ENCODE measurements at regions not wholly inside any gene's neighbourhood (a gene's known extent, or its start where the extent isn't known, plus 50 kb on each side); places are given as distances from the start of the nearest gene placed in this dataset.

GRCh38 chr3:166743481-166744134, 636.5 kb downstream of the ZBBX start:
- no peak for DNase-seq (ENCODE audit: low spot score)
- no peaks in the 10 kb centered on the region for H3K36me3 ChIP-seq
- no peak overlapping the region for H3K27ac ChIP-seq
- H3K4me1 ChIP-seq = no peaks in the 10 kb centered on the region
- TF ChIP-seq CTCF (IDR thresholded peaks at IDR 0.05) = no peak
- no peak overlapping the region for H3K4me3 ChIP-seq
- H3K9me3 ChIP-seq = no peaks in the 10 kb centered on the region
- H3K27me3 ChIP-seq = no peaks in the 10 kb centered on the region

DNA sequence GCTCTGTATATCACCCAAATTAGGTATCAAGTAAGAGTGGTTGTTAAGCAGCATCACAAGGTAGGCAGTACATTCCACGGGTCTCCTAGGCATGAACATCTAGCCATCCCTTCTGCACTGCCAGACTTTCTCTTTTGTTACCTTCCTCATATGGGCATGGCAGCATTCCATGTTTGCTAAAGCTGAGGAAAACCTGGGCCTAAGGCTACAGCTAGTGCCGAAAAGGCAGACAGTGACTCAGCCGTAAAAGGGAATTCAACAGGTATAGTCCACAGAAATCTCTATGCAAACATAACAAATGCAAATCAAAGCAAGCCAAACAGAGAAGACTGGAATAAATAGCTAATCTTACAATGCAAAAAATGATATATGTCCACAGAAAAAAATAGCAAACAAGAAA, 645.4 kb downstream of the ZBBX start:
- DNase-seq (ENCODE audit: low spot score) = no peak
- Histone ChIP-seq H3K36me3 (no peaks in the 10 kb centered on the region), H3K27ac (no peak overlapping the region), H3K9me3 (peaks cover 0 to 5% of the 10 kb centered on the region in 2 donors), H3K4me3 (no peak overlapping the region), H3K4me1 (no peaks in the 10 kb centered on the region), H3K27me3 (no peaks in the 10 kb centered on the region)
- no peak for TF ChIP-seq CTCF (IDR thresholded peaks at IDR 0.05)

- TF ChIP-seq CTCF (IDR thresholded peaks at IDR 0.05) = no peak
- no peaks in the 10 kb centered on the region for H3K4me1 ChIP-seq
- no peak for DNase-seq (ENCODE audit: low spot score)
- H3K4me3 ChIP-seq = no peak overlapping the region
- H3K36me3 ChIP-seq = no peaks in the 10 kb centered on the region
- H3K9me3 ChIP-seq = peaks cover 0 to 5% of the 10 kb centered on the region in 2 donors
- H3K27ac ChIP-seq = no peak overlapping the region
- H3K27me3 ChIP-seq = no peaks in the 10 kb centered on the region
Observed at GRCh38 chr3:166731701-166732100, 648.4 kb downstream of the ZBBX start.

DNA sequence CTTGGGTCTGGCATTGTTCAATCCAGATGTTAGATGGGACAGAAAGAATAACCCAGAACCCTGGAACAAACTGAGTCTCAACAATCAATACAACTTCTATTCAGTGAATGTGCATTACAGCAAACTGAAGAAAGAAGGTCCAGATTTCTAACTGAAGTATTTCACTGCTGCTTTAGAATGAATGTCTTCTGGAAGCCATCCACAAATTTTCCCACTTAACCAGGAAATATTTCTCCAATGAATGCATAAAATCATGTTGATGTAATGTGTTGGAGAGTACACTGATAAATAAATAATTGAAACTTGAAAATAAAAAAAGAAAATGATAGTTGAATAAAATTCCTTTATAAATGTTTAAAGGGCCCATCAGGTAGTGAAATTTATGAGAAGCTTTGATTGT, 658.6 kb downstream of the ZBBX start:
- Histone ChIP-seq H3K27ac (no peak overlapping the region), H3K27me3 (no peaks in the 10 kb centered on the region), H3K9me3 (no peaks in the 10 kb centered on the region), H3K4me1 (no peaks in the 10 kb centered on the region), H3K4me3 (no peak overlapping the region), H3K36me3 (no peaks in the 10 kb centered on the region)
- TF ChIP-seq CTCF (IDR thresholded peaks at IDR 0.05) = no peak
- no peak for DNase-seq (ENCODE audit: low spot score)

DNA sequence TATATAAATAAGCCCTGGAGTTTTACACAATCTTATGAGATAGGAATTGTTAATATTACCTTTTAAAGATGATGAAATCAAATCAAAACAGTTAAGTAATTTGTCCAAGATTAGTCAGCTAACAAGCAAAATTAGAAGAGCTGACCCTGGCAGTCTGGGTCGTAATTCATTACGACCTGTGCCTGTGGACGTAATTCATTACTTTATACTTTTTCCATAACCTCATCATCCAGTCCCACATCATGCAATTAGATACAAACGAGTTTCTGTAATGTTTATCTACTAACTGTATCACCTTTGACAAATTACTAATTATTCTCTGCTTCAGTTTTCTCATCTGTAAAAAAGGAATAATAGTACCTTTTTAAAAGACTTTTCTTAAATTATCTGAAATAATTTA, 665.9 kb downstream of the ZBBX start:
- H3K27ac ChIP-seq = no peak overlapping the region
- H3K4me3 ChIP-seq = no peak overlapping the region
- no peaks in the 10 kb centered on the region for H3K36me3 ChIP-seq
- no peak for TF ChIP-seq CTCF (IDR thresholded peaks at IDR 0.05)
- no peaks in the 10 kb centered on the region for H3K4me1 ChIP-seq
- H3K27me3 ChIP-seq = no peaks in the 10 kb centered on the region
- H3K9me3 ChIP-seq = no peaks in the 10 kb centered on the region
- no peak for DNase-seq (ENCODE audit: low spot score)

DNA sequence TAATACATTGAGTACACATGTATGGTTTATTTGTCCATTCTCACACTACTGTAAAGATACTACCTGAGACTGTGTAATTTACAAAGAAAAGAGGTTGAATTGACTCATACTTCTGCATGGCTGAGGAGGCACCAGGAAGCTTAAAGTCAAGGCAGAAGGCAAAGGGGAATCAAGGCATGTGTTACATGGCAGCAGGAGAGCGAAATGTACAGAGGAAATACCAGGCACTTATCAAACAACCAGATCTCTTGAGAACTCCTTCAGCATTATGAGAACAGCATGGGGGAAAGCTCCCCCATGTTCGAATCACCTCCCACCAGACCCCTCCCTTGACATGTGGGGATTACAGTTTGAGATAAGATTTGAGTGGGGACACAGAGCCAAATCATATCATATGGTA, 666.3 kb downstream of the ZBBX start:
- Histone ChIP-seq H3K27me3 (no peaks in the 10 kb centered on the region), H3K9me3 (no peaks in the 10 kb centered on the region), H3K4me3 (no peak overlapping the region), H3K4me1 (no peaks in the 10 kb centered on the region), H3K36me3 (no peaks in the 10 kb centered on the region), H3K27ac (no peak overlapping the region)
- TF ChIP-seq CTCF (IDR thresholded peaks at IDR 0.05) = no peak
- no peak for DNase-seq (ENCODE audit: low spot score)
